H1 (cell line): ENCODE measurements at regions not wholly inside any gene's neighbourhood (a gene's known extent, or its start where the extent isn't known, plus 50 kb on each side); places are given as distances from the start of the nearest gene placed in this dataset.

Source experiments
- CTCF ChIA-PET: fragments of 300-600 bp; sonication (Branson Sonifier 250); formaldehyde crosslinking; loops from one replicate; lab custom pipeline; 2021; ENCODE audit not compliant: partially characterized antibody; lab: Charles Lee
- POLR2A ChIA-PET: fragments of 300-600 bp; sonication (Branson Sonifier 250); formaldehyde crosslinking; loops from one replicate; lab custom pipeline; 2021; ENCODE audit warnings: inconsistent platforms; ENCODE audit not compliant: partially characterized antibody; lab: Charles Lee
- DNase-seq, 2 experiments: peaks; one replicate each; pipeline versions ENCODE4 v3.0.0 to v3.0.0-alpha.2; 2010 to 2022; ENCODE audit warnings: low spot score in 2 of 2, low read depth in 1 of 2, mixed read lengths in 1 of 2
- FAIRE-seq: peaks from 2 replicates; lab custom pipeline; 2011; peaks lifted over from hg19 to GRCh38; lab: Jason Lieb, UNC
- H2AFZ ChIP-seq: 2 replicates; pipeline ENCODE4 v1.8.1; 2012; ENCODE audit warnings: low read length, inconsistent platforms
- H2AK5ac ChIP-seq: 2 replicates; pipeline ENCODE4 v1.6.1; 2013; ENCODE audit warnings: low read depth, low read length
- H2BK120ac ChIP-seq: replicated peaks from 2 replicates; pipeline ENCODE3; 2013; ENCODE audit warnings: low read depth, low read length, inconsistent platforms
- H2BK12ac ChIP-seq: 2 replicates; pipeline ENCODE4 v1.6.1; 2013; ENCODE audit warnings: low read depth, low read length
- H2BK15ac ChIP-seq: 2 replicates; pipeline ENCODE4 v1.6.1; 2013; ENCODE audit warnings: low read length
- H2BK20ac ChIP-seq: 2 replicates; pipeline ENCODE4 v1.6.1; 2013; ENCODE audit warnings: low read length
- H2BK5ac ChIP-seq: 2 replicates; pipeline ENCODE4 v1.6.1; 2013; ENCODE audit warnings: low read depth, low read length
- H3K14ac ChIP-seq: 2 replicates; pipeline ENCODE4 v1.6.1; 2013; ENCODE audit warnings: inconsistent platforms; ENCODE audit not compliant: insufficient read length
- H3K18ac ChIP-seq: 2 replicates; pipeline ENCODE4 v1.6.1; 2013; ENCODE audit warnings: low read length; ENCODE audit errors: extremely low read depth
- H3K23ac ChIP-seq: 2 replicates; pipeline ENCODE4 v1.6.1; 2013; ENCODE audit warnings: inconsistent platforms; ENCODE audit not compliant: insufficient read length
- H3K23me2 ChIP-seq: 2 replicates; pipeline ENCODE4 v1.6.1; 2013; ENCODE audit warnings: low read depth, low read length
- H3K27ac ChIP-seq: 2 replicates; pipeline ENCODE4 v1.6.1; 2011; ENCODE audit warnings: low read depth, low read length, inconsistent platforms
- H3K27me3 ChIP-seq, 4 experiments: replicated peaks in 1 of 4; 1 replicate in 1 of 4; 2 replicates in 3 of 4; pipeline versions ENCODE4 v1.6.1 to v1.8.1; 2011 to 2013; ENCODE audit warnings: low read length in 3 of 4, mild to moderate bottlenecking in 3 of 4, inconsistent platforms in 2 of 4, mixed read lengths in 2 of 4, moderate library complexity in 1 of 4; ENCODE audit not compliant: control insufficient read depth in 3 of 4, insufficient read depth in 3 of 4; ENCODE audit errors: extremely low read depth in 1 of 4
- H3K36me3 ChIP-seq, 4 experiments: 2 replicates each; pipeline versions ENCODE4 v1.6.1 to v1.8.1; 2011 to 2013; ENCODE audit warnings: mild to moderate bottlenecking in 4 of 4, low read length in 3 of 4, moderate library complexity in 2 of 4, control low read depth in 1 of 4, inconsistent platforms in 1 of 4; ENCODE audit not compliant: insufficient read depth in 4 of 4, control insufficient read depth in 2 of 4
- H3K4ac ChIP-seq: replicated peaks from 2 replicates; pipeline ENCODE3; 2013; ENCODE audit warnings: low read length, low read depth, mixed read lengths, inconsistent platforms; ENCODE audit not compliant: insufficient read length
- H3K4me1 ChIP-seq, 4 experiments: replicated peaks in 1 of 4; 1 replicate in 1 of 4; 2 replicates in 3 of 4; pipeline versions ENCODE4 v1.6.1 to v1.8.1; 2011 to 2013; ENCODE audit warnings: low read length in 3 of 4, inconsistent platforms in 2 of 4, mixed read lengths in 1 of 4; ENCODE audit not compliant: insufficient read depth in 4 of 4, control insufficient read depth in 3 of 4
- H3K4me2 ChIP-seq, 2 experiments: 2 replicates each; pipeline versions ENCODE4 v1.6.1 to v1.8.1; 2011 to 2013; ENCODE audit warnings: low read depth in 2 of 2, low read length in 2 of 2, control low read depth in 1 of 2, inconsistent platforms in 1 of 2, mild to moderate bottlenecking in 1 of 2; ENCODE audit not compliant: insufficient read depth in 1 of 2
- H3K4me3 ChIP-seq, 4 experiments: fragments of 200-600, 300-600 bp in 1 of 4; sonication (generic), shearing (Covaris generic), sonication (Bioruptor Twin) in 1 of 4; 2 replicates each; pipeline versions ENCODE4 v1.5.1 to v1.8.1; 2011 to 2016; ENCODE audit warnings: low read length in 4 of 4, low read depth in 3 of 4, control low read depth in 2 of 4, inconsistent platforms in 2 of 4, mild to moderate bottlenecking in 2 of 4, mixed read lengths in 1 of 4, moderate library complexity in 1 of 4; ENCODE audit not compliant: insufficient read depth in 2 of 4; ENCODE audit errors: extremely low read depth in 1 of 4
- H3K56ac ChIP-seq: replicated peaks from 2 replicates; pipeline ENCODE3; 2013; ENCODE audit warnings: low read depth, mild to moderate bottlenecking, mixed read lengths, low read length, inconsistent platforms; ENCODE audit not compliant: insufficient read length
- H3K79me1 ChIP-seq: 2 replicates; pipeline ENCODE4 v1.6.1; 2013; ENCODE audit warnings: low read depth, low read length, control low read depth
- H3K79me2 ChIP-seq, 2 experiments: 2 replicates each; pipeline versions ENCODE4 v1.6.1 to v1.8.1; 2012 to 2013; ENCODE audit warnings: low read length in 2 of 2, mild to moderate bottlenecking in 2 of 2, inconsistent platforms in 1 of 2; ENCODE audit not compliant: insufficient read depth in 2 of 2, control insufficient read depth in 1 of 2
- H3K9ac ChIP-seq, 4 experiments: replicated peaks in 1 of 4; 1 replicate in 1 of 4; 2 replicates in 3 of 4; pipeline versions ENCODE4 v1.6.1 to v1.8.1; 2011 to 2013; ENCODE audit warnings: low read depth in 3 of 4, low read length in 3 of 4, control low read depth in 2 of 4, mild to moderate bottlenecking in 2 of 4, moderate library complexity in 2 of 4, inconsistent platforms in 1 of 4; ENCODE audit errors: extremely low read depth in 1 of 4
- H3K9me3 ChIP-seq, 2 experiments: 2 replicates each; pipeline versions ENCODE4 v1.6.1 to v1.8.1; 2012 to 2013; ENCODE audit warnings: mild to moderate bottlenecking in 2 of 2, moderate library complexity in 2 of 2, control low read depth in 1 of 2, inconsistent platforms in 1 of 2, low read depth in 1 of 2, low read length in 1 of 2, mixed read lengths in 1 of 2; ENCODE audit not compliant: insufficient read depth in 2 of 2
- H4K20me1 ChIP-seq, 2 experiments: replicated peaks in 1 of 2; 2 replicates each; pipeline versions ENCODE3 to v1.8.1; 2011 to 2013; ENCODE audit warnings: inconsistent platforms in 2 of 2, low read length in 2 of 2, mild to moderate bottlenecking in 1 of 2; ENCODE audit not compliant: insufficient read depth in 2 of 2, control insufficient read depth in 1 of 2
- H4K5ac ChIP-seq: 2 replicates; pipeline ENCODE4 v1.6.1; 2013; ENCODE audit warnings: low read length, low read depth, mixed read lengths, inconsistent platforms; ENCODE audit not compliant: insufficient read length
- H4K8ac ChIP-seq: 2 replicates; pipeline ENCODE4 v1.8.0; 2013; ENCODE audit warnings: mild to moderate bottlenecking, moderate library complexity, low read length, inconsistent platforms; ENCODE audit not compliant: insufficient read depth; ENCODE audit errors: extremely low read depth
- H4K91ac ChIP-seq: replicated peaks from 2 replicates; pipeline ENCODE3; 2013; ENCODE audit warnings: low read length, mixed read lengths, inconsistent platforms; ENCODE audit not compliant: insufficient read length
- ATF2 ChIP-seq: IDR thresholded peaks from 2 replicates; pipeline ENCODE4 v1.6.1; 2012; ENCODE audit warnings: low read length, inconsistent platforms
- CBX8 ChIP-seq: fragments of 300-800, 300-1000 bp; sonication (generic); IDR thresholded peaks from 2 replicates; pipeline ENCODE4 v1.7.1; 2016; ENCODE audit warnings: low read depth, low read length, borderline replicate concordance
- CREB1 ChIP-seq: IDR thresholded peaks from 2 replicates; pipeline ENCODE4 v1.6.1; 2012; ENCODE audit warnings: inconsistent platforms
- CTBP2 ChIP-seq: IDR thresholded peaks from 2 replicates; pipeline ENCODE4 v1.7.0; 2011; ENCODE audit warnings: borderline replicate concordance, mild to moderate bottlenecking, moderate library complexity, mixed read lengths, low read length; ENCODE audit not compliant: insufficient read depth, insufficient read length
- EGR1 ChIP-seq: IDR thresholded peaks from 2 replicates; pipeline ENCODE4 v1.6.1; 2011; ENCODE audit warnings: low read depth, low read length, borderline replicate concordance
- HDAC6 ChIP-seq: IDR thresholded peaks from one replicate; pipeline ENCODE4 v1.7.1; 2012; ENCODE audit warnings: low read depth, mild to moderate bottlenecking, inconsistent platforms, low read length, moderate library complexity
- MAFK ChIP-seq: IDR thresholded peaks from 2 replicates; pipeline ENCODE4 v1.6.1; 2012; ENCODE audit warnings: low read depth, mild to moderate bottlenecking, improper control_type of control experiment, low read length
- NRF1 ChIP-seq: IDR thresholded peaks from 2 replicates; pipeline ENCODE4 v1.6.1; 2011; ENCODE audit warnings: mild to moderate bottlenecking, low read depth, low read length, improper control_type of control experiment
- POLR2AphosphoS5 ChIP-seq: IDR thresholded peaks from 2 replicates; pipeline ENCODE4 v1.6.1; 2011; ENCODE audit warnings: low read depth, low read length
- RAD21 ChIP-seq, 2 experiments: IDR thresholded peaks in 1 of 2; conservative IDR thresholded peaks in 1 of 2; 2 replicates each; pipeline ENCODE4 v1.6.1; 2011; ENCODE audit warnings: low read depth in 2 of 2, low read length in 2 of 2, improper control_type of control experiment in 1 of 2, inconsistent platforms in 1 of 2, mild to moderate bottlenecking in 1 of 2, moderate library complexity in 1 of 2
- RBBP5 ChIP-seq: IDR thresholded peaks from 2 replicates; pipeline ENCODE4 v1.7.1; 2012; ENCODE audit warnings: low read depth, mild to moderate bottlenecking, inconsistent platforms, low read length, moderate library complexity, borderline replicate concordance
- SIX5 ChIP-seq: IDR thresholded peaks from 2 replicates; pipeline ENCODE4 v1.6.1; 2011; ENCODE audit warnings: mild to moderate bottlenecking, low read depth, low read length
- SP1 ChIP-seq: IDR thresholded peaks from 2 replicates; pipeline ENCODE4 v1.6.1; 2011; ENCODE audit warnings: low read depth, low read length
- SP2 ChIP-seq: IDR thresholded peaks from 2 replicates; pipeline ENCODE4 v1.6.1; 2012; ENCODE audit warnings: mild to moderate bottlenecking, low read length, inconsistent platforms
- WGBS, 2 experiments: shearing (Covaris generic) in 1 of 2; methylation state at CpG; one replicate each; pipeline versions ENCODE4 v1.1.6 to v1.1.7; 2013 to 2015; ENCODE audit warnings: low lambda C conversion rate in 2 of 2, mixed read lengths in 2 of 2, inconsistent platforms in 1 of 2, low coverage in 1 of 2, missing lambda C conversion rate in 1 of 2; ENCODE audit not compliant: insufficient replicate concordance in 2 of 2, insufficient coverage in 1 of 2, insufficient read length in 1 of 2; ENCODE audit errors: extremely low coverage in 1 of 2, missing lambda C conversion rate in 1 of 2; 5-methylcytosine and 5-hydroxymethylcytosine counted together

- H3K27me3 ChIP-seq: no peaks in the 10 kb centered on the region
- FAIRE-seq: no peak
- H3K14ac ChIP-seq: no peak overlapping the region
- no peaks in the 10 kb centered on the region for H4K20me1 ChIP-seq
- no peak overlapping the region for H2AFZ ChIP-seq
- no peaks in the 10 kb centered on the region for H3K36me3 ChIP-seq
- H3K27ac ChIP-seq: no peak overlapping the region
- H2BK120ac ChIP-seq: no peak overlapping the region
- H3K4me3 ChIP-seq: no peak overlapping the region
- H3K23ac ChIP-seq: no peak overlapping the region
- CTCF ChIA-PET: no interaction called here
- no peak overlapping the region for H4K5ac ChIP-seq
- H3K56ac ChIP-seq: no peak overlapping the region
- H3K4me2 ChIP-seq: no peak overlapping the region
- no peak overlapping the region for H4K91ac ChIP-seq
- no peak overlapping the region for H2BK5ac ChIP-seq
- no peak for DNase-seq
- no peak overlapping the region for H3K4ac ChIP-seq
- no peaks in the 10 kb centered on the region for H3K4me1 ChIP-seq
- H3K18ac ChIP-seq: no peak overlapping the region
- POLR2A ChIA-PET: no interaction called here
- H3K23me2 ChIP-seq: no peaks in the 10 kb centered on the region
- H3K9ac ChIP-seq: no peak overlapping the region
- no peak overlapping the region for H2BK20ac ChIP-seq
- H3K9me3 ChIP-seq: 0 out of 4 replicates have a peak, but pooled peaks cover 0 to 4% of the 10 kb centered on the region in 2 experiments
- H4K8ac ChIP-seq: 0 out of 2 replicates have a peak overlapping the region, but pooled peaks have one; percentile 25
- H3K79me1 ChIP-seq: no peaks in the 10 kb centered on the region
- no peak overlapping the region for H2AK5ac ChIP-seq
- H3K79me2 ChIP-seq: no peaks in the 10 kb centered on the region
- no peak overlapping the region for H2BK15ac ChIP-seq
- 97% methylated on average over 8 of the region's 10 CpGs; no CpG with 5 or more reads in 1 of the 2 experiments for WGBS, 2 experiments
- no peak overlapping the region for H2BK12ac ChIP-seq
- TF ChIP-seq EGR1: no peak
- TF ChIP-seq SP1: no peak
- TF ChIP-seq SP2: no peak
- no peak for TF ChIP-seq CBX8
- no peak for TF ChIP-seq NRF1
- no peak for TF ChIP-seq RBBP5
- TF ChIP-seq RAD21 (IDR thresholded peaks at IDR 0.05 in 1 of 2, conservative IDR thresholded peaks at IDR 0.05 in 1 of 2; ENCODE audit: low read depth in 2 of 2, low read length in 2 of 2): no peak
- TF ChIP-seq POLR2AphosphoS5: no peak
- no peak for TF ChIP-seq CTBP2
- TF ChIP-seq ATF2: no peak
- no peak for TF ChIP-seq SIX5
- TF ChIP-seq HDAC6: no peak
- no peak for TF ChIP-seq CREB1
- no peak for TF ChIP-seq MAFK
Measured at GRCh38 chr21:19900149-19900548, 1098.1 kb upstream of the NCAM2 start.
